ENCODE measurements at regions not wholly inside any gene's neighbourhood (a gene's known extent, or its start where the extent isn't known, plus 50 kb on each side); places are given as distances from the start of the nearest gene placed in this dataset.

- DNase-seq (ENCODE audit: extremely low read depth in 1 of 2, low read depth in 1 of 2) = no peak
Observed at GRCh38 chr10:128879030-128879429, 588.0 kb upstream of the MGMT start.

- DNase-seq (ENCODE audit: extremely low read depth in 1 of 2, low read depth in 1 of 2) = no peak
Observed at GRCh38 chr10:128879441-128880140, 587.5 kb upstream of the MGMT start.

- no peak for DNase-seq (ENCODE audit: extremely low read depth in 1 of 2, low read depth in 1 of 2)
Observed at GRCh38 chr10:128880159-128880725, 586.8 kb upstream of the MGMT start.

GRCh38 chr10:128881086-128881485, 586.0 kb upstream of the MGMT start:
- no peak for DNase-seq (ENCODE audit: extremely low read depth in 1 of 2, low read depth in 1 of 2)

- DNase-seq (ENCODE audit: extremely low read depth in 1 of 2, low read depth in 1 of 2) = no peak
Observed at GRCh38 chr10:128883231-128884032, 583.6 kb upstream of the MGMT start.

GRCh38 chr10:128884033-128884425, 583.0 kb upstream of the MGMT start:
- no peak for DNase-seq (ENCODE audit: extremely low read depth in 1 of 2, low read depth in 1 of 2)

GRCh38 chr10:128884496-128885072, 582.5 kb upstream of the MGMT start:
- no peak for DNase-seq (ENCODE audit: extremely low read depth in 1 of 2, low read depth in 1 of 2)

- DNase-seq (ENCODE audit: extremely low read depth in 1 of 2, low read depth in 1 of 2) = no peak
Observed at GRCh38 chr10:128885573-128886555, 581.2 kb upstream of the MGMT start.

GRCh38 chr10:128887856-128888255, 579.2 kb upstream of the MGMT start:
- no peak for DNase-seq (ENCODE audit: extremely low read depth in 1 of 2, low read depth in 1 of 2)

- DNase-seq (ENCODE audit: extremely low read depth in 1 of 2, low read depth in 1 of 2) = no peak
Observed at GRCh38 chr10:128892005-128892404, 575.0 kb upstream of the MGMT start.

GRCh38 chr10:128894641-128895040, 572.4 kb upstream of the MGMT start:
- DNase-seq (ENCODE audit: extremely low read depth in 1 of 2, low read depth in 1 of 2) = no peak

- DNase-seq (ENCODE audit: extremely low read depth in 1 of 2, low read depth in 1 of 2) = no peak
Observed at GRCh38 chr10:128895473-128895872, 571.6 kb upstream of the MGMT start.

GRCh38 chr10:128896116-128896795, 570.8 kb upstream of the MGMT start:
- DNase-seq (ENCODE audit: extremely low read depth in 1 of 2, low read depth in 1 of 2) = no peak

GRCh38 chr10:128896963-128897362, 570.1 kb upstream of the MGMT start:
- DNase-seq (ENCODE audit: extremely low read depth in 1 of 2, low read depth in 1 of 2) = no peak

- DNase-seq (ENCODE audit: extremely low read depth in 1 of 2, low read depth in 1 of 2) = no peak
Observed at GRCh38 chr10:128897401-128898129, 569.5 kb upstream of the MGMT start.

- DNase-seq (ENCODE audit: extremely low read depth in 1 of 2, low read depth in 1 of 2) = no peak
Observed at GRCh38 chr10:128898133-128898915, 568.7 kb upstream of the MGMT start.

GRCh38 chr10:128898916-128899195, 568.2 kb upstream of the MGMT start:
- DNase-seq (ENCODE audit: extremely low read depth in 1 of 2, low read depth in 1 of 2) = no peak

- DNase-seq (ENCODE audit: extremely low read depth in 1 of 2, low read depth in 1 of 2) = no peak
Observed at GRCh38 chr10:128900456-128900855, 566.6 kb upstream of the MGMT start.

- DNase-seq (ENCODE audit: extremely low read depth in 1 of 2, low read depth in 1 of 2) = no peak
Observed at GRCh38 chr10:128901236-128901635, 565.8 kb upstream of the MGMT start.

Measured in stimulated activated CD8-positive, alpha-beta memory T cell treated with anti-CD3 and anti-CD28 coated beads, Interleukin-7, amount 100 ng/mL, for 48 hours (primary cell).